ENCODE measurements at regions not wholly inside any gene's neighbourhood (a gene's known extent, or its start where the extent isn't known, plus 50 kb on each side); places are given as distances from the start of the nearest gene placed in this dataset.

DNA sequence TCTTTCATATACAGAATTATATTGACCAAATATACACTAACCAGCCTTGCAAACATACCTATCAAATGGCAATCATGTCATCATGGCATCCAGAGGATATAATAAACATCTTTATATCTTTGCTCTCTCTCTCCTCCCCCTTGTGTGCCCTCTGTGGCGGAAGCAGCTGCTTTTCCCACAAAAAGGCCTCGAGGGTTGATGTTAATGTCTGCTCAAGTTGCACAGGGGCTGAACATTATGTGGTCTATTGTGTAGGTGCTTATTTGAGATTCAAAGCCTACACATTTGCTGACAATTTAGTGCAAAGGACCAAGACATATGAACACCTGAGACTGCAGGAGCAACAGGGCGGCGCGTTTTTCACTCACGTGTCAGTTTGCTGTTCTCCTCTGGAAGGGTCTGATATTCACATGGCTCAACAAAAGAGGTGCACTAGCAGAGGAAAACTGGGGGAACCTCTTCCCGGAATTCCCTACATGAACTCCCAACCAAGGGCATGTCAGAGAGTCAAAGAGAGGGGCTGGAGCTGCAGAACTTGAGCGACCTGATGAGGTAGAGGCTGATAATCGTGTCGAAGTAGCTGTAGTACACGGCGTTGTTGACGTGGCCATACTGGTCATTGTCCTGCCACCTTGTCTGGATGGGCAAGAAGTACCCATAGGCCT, 138.8 kb downstream of the RCN1 start:
- no peak overlapping the region for H3K4me3 Mint-ChIP-seq
- H3K36me3 Mint-ChIP-seq (ENCODE audit: low read depth) = no peaks in the 10 kb centered on the region
- Histone ChIP-seq H2AFZ (peak overlapping the region; percentile 66; the same call in 1 of the 2 replicates), H3K4me1 (ENCODE audit: insufficient read depth) (no peaks in the 10 kb centered on the region), H3K27me3 (ENCODE audit: insufficient read depth) (no peaks in the 10 kb centered on the region), H3K36me3 (ENCODE audit: insufficient read depth) (no peaks in the 10 kb centered on the region), H3F3A (replicated peaks; ENCODE audit: low read depth) (no peaks in the 10 kb centered on the region), H3K27ac (ENCODE audit: low read depth) (no peak overlapping the region), H3K4me3 (no peak overlapping the region), H3K4me2 (no peak overlapping the region), H3K79me2 (replicated peaks; ENCODE audit: insufficient read depth) (no peaks in the 10 kb centered on the region), H3K9me2 (ENCODE audit: insufficient read depth) (no peaks in the 10 kb centered on the region), H4K20me1 (replicated peaks; ENCODE audit: insufficient read depth) (no peaks in the 10 kb centered on the region)
- H3K9me3 Mint-ChIP-seq = no peaks in the 10 kb centered on the region
- ATAC-seq = no peak
- TF ChIP-seq, protein P1, sequence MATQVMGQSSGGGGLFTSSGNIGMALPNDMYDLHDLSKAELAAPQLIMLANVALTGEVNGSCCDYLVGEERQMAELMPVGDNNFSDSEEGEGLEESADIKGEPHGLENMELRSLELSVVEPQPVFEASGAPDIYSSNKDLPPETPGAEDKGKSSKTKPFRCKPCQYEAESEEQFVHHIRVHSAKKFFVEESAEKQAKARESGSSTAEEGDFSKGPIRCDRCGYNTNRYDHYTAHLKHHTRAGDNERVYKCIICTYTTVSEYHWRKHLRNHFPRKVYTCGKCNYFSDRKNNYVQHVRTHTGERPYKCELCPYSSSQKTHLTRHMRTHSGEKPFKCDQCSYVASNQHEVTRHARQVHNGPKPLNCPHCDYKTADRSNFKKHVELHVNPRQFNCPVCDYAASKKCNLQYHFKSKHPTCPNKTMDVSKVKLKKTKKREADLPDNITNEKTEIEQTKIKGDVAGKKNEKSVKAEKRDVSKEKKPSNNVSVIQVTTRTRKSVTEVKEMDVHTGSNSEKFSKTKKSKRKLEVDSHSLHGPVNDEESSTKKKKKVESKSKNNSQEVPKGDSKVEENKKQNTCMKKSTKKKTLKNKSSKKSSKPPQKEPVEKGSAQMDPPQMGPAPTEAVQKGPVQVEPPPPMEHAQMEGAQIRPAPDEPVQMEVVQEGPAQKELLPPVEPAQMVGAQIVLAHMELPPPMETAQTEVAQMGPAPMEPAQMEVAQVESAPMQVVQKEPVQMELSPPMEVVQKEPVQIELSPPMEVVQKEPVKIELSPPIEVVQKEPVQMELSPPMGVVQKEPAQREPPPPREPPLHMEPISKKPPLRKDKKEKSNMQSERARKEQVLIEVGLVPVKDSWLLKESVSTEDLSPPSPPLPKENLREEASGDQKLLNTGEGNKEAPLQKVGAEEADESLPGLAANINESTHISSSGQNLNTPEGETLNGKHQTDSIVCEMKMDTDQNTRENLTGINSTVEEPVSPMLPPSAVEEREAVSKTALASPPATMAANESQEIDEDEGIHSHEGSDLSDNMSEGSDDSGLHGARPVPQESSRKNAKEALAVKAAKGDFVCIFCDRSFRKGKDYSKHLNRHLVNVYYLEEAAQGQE (IDR thresholded peaks at IDR 0.05; ENCODE audit: unreplicated experiment) = no peak
- no peak overlapping the region for H3K27ac Mint-ChIP-seq
- H3K27me3 Mint-ChIP-seq (ENCODE audit: insufficient read depth, low read depth, poor library complexity) = no peaks in the 10 kb centered on the region
- peaks cover 4% of the 10 kb centered on the region; the same call in 2 of the 3 replicates for H3K4me1 Mint-ChIP-seq
- DNase-seq (ENCODE audit: low spot score) = no peak

DNA sequence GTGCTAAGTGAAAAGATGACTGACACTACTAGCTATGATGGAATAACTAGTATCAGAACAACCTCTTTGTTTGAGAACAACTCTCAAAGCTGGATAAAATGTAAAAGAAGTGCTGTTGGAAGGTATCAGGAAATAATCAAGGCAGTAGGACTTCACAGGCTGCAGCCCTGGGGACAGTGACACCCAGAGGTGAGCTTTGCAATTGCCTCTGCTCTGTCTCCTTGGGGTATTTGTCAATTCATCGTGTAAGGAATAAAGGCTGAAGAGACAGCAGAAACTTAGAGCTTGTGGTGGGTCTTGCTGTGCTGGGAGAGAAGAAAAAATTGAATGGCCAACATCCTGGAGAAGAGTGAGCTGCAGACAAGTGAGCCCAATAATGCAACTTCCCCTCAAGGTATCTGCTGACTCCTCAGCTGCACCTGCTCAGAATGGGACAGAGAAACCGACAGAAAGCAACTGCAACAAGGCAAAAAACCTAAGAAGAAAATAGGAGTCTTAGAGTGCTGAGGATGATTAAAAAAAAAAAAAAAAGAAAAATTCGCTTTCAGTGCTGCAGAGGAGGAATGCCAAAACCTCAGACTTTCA, 141.1 kb downstream of the RCN1 start:
- Mint-ChIP-seq H3K27me3 (ENCODE audit: insufficient read depth, low read depth, poor library complexity) (no peaks in the 10 kb centered on the region), H3K4me1 (peaks cover 3% of the 10 kb centered on the region; the same call in 1 of the 3 replicates), H3K36me3 (ENCODE audit: low read depth) (no peaks in the 10 kb centered on the region), H3K27ac (peak overlapping the region; percentile 22), H3K4me3 (no peak overlapping the region), H3K9me3 (no peaks in the 10 kb centered on the region)
- H3K27ac ChIP-seq (ENCODE audit: low read depth) = no peak overlapping the region
- no peaks in the 10 kb centered on the region for H3K36me3 ChIP-seq (ENCODE audit: insufficient read depth)
- no peaks in the 10 kb centered on the region for H4K20me1 ChIP-seq (replicated peaks; ENCODE audit: insufficient read depth)
- no peaks in the 10 kb centered on the region for H3K4me1 ChIP-seq (ENCODE audit: insufficient read depth)
- no peaks in the 10 kb centered on the region for H3K27me3 ChIP-seq (ENCODE audit: insufficient read depth)
- no peak overlapping the region for H3K4me2 ChIP-seq
- TF ChIP-seq, protein P2, sequence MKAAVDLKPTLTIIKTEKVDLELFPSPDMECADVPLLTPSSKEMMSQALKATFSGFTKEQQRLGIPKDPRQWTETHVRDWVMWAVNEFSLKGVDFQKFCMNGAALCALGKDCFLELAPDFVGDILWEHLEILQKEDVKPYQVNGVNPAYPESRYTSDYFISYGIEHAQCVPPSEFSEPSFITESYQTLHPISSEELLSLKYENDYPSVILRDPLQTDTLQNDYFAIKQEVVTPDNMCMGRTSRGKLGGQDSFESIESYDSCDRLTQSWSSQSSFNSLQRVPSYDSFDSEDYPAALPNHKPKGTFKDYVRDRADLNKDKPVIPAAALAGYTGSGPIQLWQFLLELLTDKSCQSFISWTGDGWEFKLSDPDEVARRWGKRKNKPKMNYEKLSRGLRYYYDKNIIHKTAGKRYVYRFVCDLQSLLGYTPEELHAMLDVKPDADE (IDR thresholded peaks at IDR 0.05) = no peak
- TF ChIP-seq EZH2 (IDR thresholded peaks at IDR 0.05; ENCODE audit: low read depth, unreplicated experiment) (no peak), CREB1 (CRISPR knock-in tag; IDR thresholded peaks at IDR 0.05; ENCODE audit: low read depth) (no peak)
- TF ChIP-seq, protein P3, sequence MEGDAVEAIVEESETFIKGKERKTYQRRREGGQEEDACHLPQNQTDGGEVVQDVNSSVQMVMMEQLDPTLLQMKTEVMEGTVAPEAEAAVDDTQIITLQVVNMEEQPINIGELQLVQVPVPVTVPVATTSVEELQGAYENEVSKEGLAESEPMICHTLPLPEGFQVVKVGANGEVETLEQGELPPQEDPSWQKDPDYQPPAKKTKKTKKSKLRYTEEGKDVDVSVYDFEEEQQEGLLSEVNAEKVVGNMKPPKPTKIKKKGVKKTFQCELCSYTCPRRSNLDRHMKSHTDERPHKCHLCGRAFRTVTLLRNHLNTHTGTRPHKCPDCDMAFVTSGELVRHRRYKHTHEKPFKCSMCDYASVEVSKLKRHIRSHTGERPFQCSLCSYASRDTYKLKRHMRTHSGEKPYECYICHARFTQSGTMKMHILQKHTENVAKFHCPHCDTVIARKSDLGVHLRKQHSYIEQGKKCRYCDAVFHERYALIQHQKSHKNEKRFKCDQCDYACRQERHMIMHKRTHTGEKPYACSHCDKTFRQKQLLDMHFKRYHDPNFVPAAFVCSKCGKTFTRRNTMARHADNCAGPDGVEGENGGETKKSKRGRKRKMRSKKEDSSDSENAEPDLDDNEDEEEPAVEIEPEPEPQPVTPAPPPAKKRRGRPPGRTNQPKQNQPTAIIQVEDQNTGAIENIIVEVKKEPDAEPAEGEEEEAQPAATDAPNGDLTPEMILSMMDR (conservative IDR thresholded peaks at IDR 0.05; ENCODE audit: low read depth in 2 of 2) = peak; percentile 85 to 89
- no peaks in the 10 kb centered on the region for H3F3A ChIP-seq (replicated peaks; ENCODE audit: low read depth)
- no peaks in the 10 kb centered on the region for H3K79me2 ChIP-seq (replicated peaks; ENCODE audit: insufficient read depth)
- no peaks in the 10 kb centered on the region for H3K9me2 ChIP-seq (ENCODE audit: insufficient read depth)
- H2AFZ ChIP-seq = no peak overlapping the region
- no peak overlapping the region for H3K4me3 ChIP-seq
- ATAC-seq (peak; percentile 95), DNase-seq (ENCODE audit: low spot score) (peak; percentile 76)

Data from GM23338 (cell line).